Activated naive CD4-positive, alpha-beta T cell treated with Interleukin-2 at 50 U/mL for 16 hours (primary cell): ENCODE measurements at regions not wholly inside any gene's neighbourhood (a gene's known extent, or its start where the extent isn't known, plus 50 kb on each side); places are given as distances from the start of the nearest gene placed in this dataset.
"Not testable (repeated sequence)": the region's sequence is repeated elsewhere in the genome, so short reads cannot be mapped to it uniquely, and the experiment has no call there.

Experiments used
- DNase-seq: peaks from one replicate; pipeline ENCODE4 v3.0.0-alpha.2; 2020

- no peak for DNase-seq
Observed at GRCh38 chr18:47669815-47670214, 260.6 kb downstream of the SMAD2 start.

GRCh38 chr18:47658498-47658897, 272.0 kb downstream of the SMAD2 start:
- DNase-seq = no peak

- DNase-seq = no peak
Observed at GRCh38 chr18:47654988-47655387, 275.5 kb downstream of the SMAD2 start.

- no peak for DNase-seq
Observed at GRCh38 chr18:47644896-47645295, 285.6 kb downstream of the SMAD2 start.

- not testable (repeated sequence) for DNase-seq
Observed at GRCh38 chr18:47637551-47637950, 292.9 kb downstream of the SMAD2 start.

- DNase-seq = no peak
Observed at GRCh38 chr18:47635416-47635815, 295.0 kb downstream of the SMAD2 start.

- no peak for DNase-seq
Observed at GRCh38 chr18:47632970-47633635, 297.4 kb downstream of the SMAD2 start.

- DNase-seq = no peak
Observed at GRCh38 chr18:47628893-47629292, 301.6 kb downstream of the SMAD2 start.

- DNase-seq = no peak
Observed at GRCh38 chr18:47628240-47628781, 302.1 kb downstream of the SMAD2 start.

GRCh38 chr18:47627030-47627429, 303.4 kb downstream of the SMAD2 start:
- DNase-seq = no peak

GRCh38 chr18:47619771-47620448, 310.5 kb downstream of the SMAD2 start:
- no peak for DNase-seq

GRCh38 chr18:47618758-47619157, 311.7 kb downstream of the SMAD2 start:
- DNase-seq = no peak

- no peak for DNase-seq
Observed at GRCh38 chr18:47615043-47615442, 315.4 kb downstream of the SMAD2 start.

- DNase-seq = no peak
Observed at GRCh38 chr18:47613929-47614328, 316.5 kb downstream of the SMAD2 start.

- DNase-seq = no peak
Observed at GRCh38 chr18:47611649-47612048, 318.8 kb downstream of the SMAD2 start.

- no peak for DNase-seq
Observed at GRCh38 chr18:47606526-47606925, 323.9 kb downstream of the SMAD2 start.

- DNase-seq = no peak
Observed at GRCh38 chr18:47605093-47605492, 325.4 kb downstream of the SMAD2 start.

- no peak for DNase-seq
Observed at GRCh38 chr18:47604021-47604420, 326.4 kb downstream of the SMAD2 start.

GRCh38 chr18:47603158-47603557, 327.3 kb downstream of the SMAD2 start:
- no peak for DNase-seq

- DNase-seq = no peak
Observed at GRCh38 chr18:47602273-47602897, 328.1 kb downstream of the SMAD2 start.

GRCh38 chr18:47601581-47602272, 328.7 kb downstream of the SMAD2 start:
- no peak for DNase-seq

- DNase-seq = no peak
Observed at GRCh38 chr18:47595831-47596501, 334.5 kb downstream of the SMAD2 start.

- no peak for DNase-seq
Observed at GRCh38 chr18:47594621-47595086, 335.8 kb downstream of the SMAD2 start.
